ENCODE measurements at regions not wholly inside any gene's neighbourhood (a gene's known extent, or its start where the extent isn't known, plus 50 kb on each side); places are given as distances from the start of the nearest gene placed in this dataset.

DNA sequence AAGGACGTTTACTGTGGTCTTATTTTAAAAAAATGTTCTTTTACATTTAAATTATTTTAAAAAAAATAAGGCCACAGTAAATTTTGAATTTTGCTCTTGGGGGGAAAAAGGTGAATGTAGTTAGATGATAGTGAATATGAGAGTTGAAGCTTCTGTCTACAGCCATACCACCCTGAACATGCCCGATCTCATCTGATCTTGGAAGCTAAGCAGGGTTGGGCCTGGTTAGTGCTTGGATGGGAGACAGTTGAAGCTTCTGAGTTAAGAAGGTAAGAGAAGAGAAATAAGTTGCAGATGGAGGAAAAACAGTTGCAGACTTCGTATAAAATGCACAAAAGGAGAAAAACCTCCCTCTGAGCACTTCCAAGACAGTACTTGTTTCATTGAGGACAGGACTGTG lies 115.6 kb upstream of the NR3C2 start:
- no peak for FAIRE-seq
- no peak for ATAC-seq
- no peak overlapping the region for H3K4me2 ChIP-seq (ENCODE audit: control insufficient read depth, insufficient read depth)
- CTCF ChIA-PET, result no interaction called here
- intact Hi-C loops (cut with micrococcal nuclease; ENCODE audit: unreplicated experiment) (no loop called here), in situ Hi-C loops (cut with MboI) (no loop called here)
- H3K36me3 ChIP-seq (ENCODE audit: control insufficient read depth in 2 of 2, insufficient read depth in 2 of 2, low read length in 1 of 2), result no peaks in the 10 kb centered on the region
- H3K9me3 ChIP-seq (replicated peaks; ENCODE audit: control insufficient read depth, insufficient read depth, low read length), result no peaks in the 10 kb centered on the region
- no peak overlapping the region for H3K4me3 ChIP-seq
- no peaks in the 10 kb centered on the region for H3K4me1 ChIP-seq (ENCODE audit: control insufficient read depth, insufficient read depth, low read length)
- POLR2A ChIA-PET, result no interaction called here
- TF ChIP-seq MEF2A (IDR thresholded peaks at IDR 0.05; ENCODE audit: insufficient read depth, low read depth, low read length) (no peak), IKZF1 (conservative IDR thresholded peaks at IDR 0.05) (no peak), NR2C1 (IDR thresholded peaks at IDR 0.05) (no peak), SMC3 (IDR thresholded peaks at IDR 0.05; ENCODE audit: borderline replicate concordance, low read length) (no peak), TCF3 (IDR thresholded peaks at IDR 0.05; ENCODE audit: borderline replicate concordance, insufficient read depth, low read depth, low read length) (no peak), PAX5 (IDR thresholded peaks at IDR 0.05; ENCODE audit: borderline replicate concordance, low read depth, low read length) (no peak), ELK1 (IDR thresholded peaks at IDR 0.05; ENCODE audit: low read depth, low read length) (no peak), USF2 (IDR thresholded peaks at IDR 0.05; ENCODE audit: borderline replicate concordance, low read depth, low read length) (no peak), RAD51 (IDR thresholded peaks at IDR 0.05) (no peak), HCFC1 (IDR thresholded peaks at IDR 0.05; ENCODE audit: low read length) (no peak), KAT2A (conservative IDR thresholded peaks at IDR 0.05; ENCODE audit: control insufficient read depth, low read depth, low read length) (no peak), NFXL1 (IDR thresholded peaks at IDR 0.05; ENCODE audit: borderline replicate concordance) (no peak), WRNIP1 (IDR thresholded peaks at IDR 0.05; ENCODE audit: borderline replicate concordance, low read depth, low read length) (no peak)
- TF ChIP-seq, protein P1, sequence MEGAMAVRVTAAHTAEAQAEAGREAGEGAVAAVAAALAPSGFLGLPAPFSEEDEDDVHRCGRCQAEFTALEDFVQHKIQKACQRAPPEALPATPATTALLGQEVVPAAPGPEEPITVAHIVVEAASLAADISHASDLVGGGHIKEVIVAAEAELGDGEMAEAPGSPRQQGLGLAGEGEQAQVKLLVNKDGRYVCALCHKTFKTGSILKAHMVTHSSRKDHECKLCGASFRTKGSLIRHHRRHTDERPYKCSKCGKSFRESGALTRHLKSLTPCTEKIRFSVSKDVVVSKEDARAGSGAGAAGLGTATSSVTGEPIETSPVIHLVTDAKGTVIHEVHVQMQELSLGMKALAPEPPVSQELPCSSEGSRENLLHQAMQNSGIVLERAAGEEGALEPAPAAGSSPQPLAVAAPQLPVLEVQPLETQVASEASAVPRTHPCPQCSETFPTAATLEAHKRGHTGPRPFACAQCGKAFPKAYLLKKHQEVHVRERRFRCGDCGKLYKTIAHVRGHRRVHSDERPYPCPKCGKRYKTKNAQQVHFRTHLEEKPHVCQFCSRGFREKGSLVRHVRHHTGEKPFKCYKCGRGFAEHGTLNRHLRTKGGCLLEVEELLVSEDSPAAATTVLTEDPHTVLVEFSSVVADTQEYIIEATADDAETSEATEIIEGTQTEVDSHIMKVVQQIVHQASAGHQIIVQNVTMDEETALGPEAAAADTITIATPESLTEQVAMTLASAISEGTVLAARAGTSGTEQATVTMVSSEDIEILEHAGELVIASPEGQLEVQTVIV (IDR thresholded peaks at IDR 0.05; ENCODE audit: borderline replicate concordance, partially characterized antibody), result no peak
- TF ChIP-seq, protein P2, sequence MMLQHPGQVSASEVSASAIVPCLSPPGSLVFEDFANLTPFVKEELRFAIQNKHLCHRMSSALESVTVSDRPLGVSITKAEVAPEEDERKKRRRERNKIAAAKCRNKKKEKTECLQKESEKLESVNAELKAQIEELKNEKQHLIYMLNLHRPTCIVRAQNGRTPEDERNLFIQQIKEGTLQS (IDR thresholded peaks at IDR 0.05; ENCODE audit: borderline replicate concordance, extremely low read depth, low read depth, low read length), result no peak
- TF ChIP-seq, protein P3, sequence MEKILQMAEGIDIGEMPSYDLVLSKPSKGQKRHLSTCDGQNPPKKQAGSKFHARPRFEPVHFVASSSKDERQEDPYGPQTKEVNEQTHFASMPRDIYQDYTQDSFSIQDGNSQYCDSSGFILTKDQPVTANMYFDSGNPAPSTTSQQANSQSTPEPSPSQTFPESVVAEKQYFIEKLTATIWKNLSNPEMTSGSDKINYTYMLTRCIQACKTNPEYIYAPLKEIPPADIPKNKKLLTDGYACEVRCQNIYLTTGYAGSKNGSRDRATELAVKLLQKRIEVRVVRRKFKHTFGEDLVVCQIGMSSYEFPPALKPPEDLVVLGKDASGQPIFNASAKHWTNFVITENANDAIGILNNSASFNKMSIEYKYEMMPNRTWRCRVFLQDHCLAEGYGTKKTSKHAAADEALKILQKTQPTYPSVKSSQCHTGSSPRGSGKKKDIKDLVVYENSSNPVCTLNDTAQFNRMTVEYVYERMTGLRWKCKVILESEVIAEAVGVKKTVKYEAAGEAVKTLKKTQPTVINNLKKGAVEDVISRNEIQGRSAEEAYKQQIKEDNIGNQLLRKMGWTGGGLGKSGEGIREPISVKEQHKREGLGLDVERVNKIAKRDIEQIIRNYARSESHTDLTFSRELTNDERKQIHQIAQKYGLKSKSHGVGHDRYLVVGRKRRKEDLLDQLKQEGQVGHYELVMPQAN (conservative IDR thresholded peaks at IDR 0.05), result no peak
- RAD21 ChIA-PET (ENCODE audit: unreplicated experiment), result no interaction called here
- no peak overlapping the region for H3K27ac ChIP-seq (ENCODE audit: control insufficient read depth, insufficient read depth)
- no peak overlapping the region for H2AFZ ChIP-seq (ENCODE audit: control insufficient read depth, low read depth, low read length)
- no peaks in the 10 kb centered on the region for H3K79me2 ChIP-seq (ENCODE audit: control insufficient read depth, insufficient read depth, low read length)
- no peaks in the 10 kb centered on the region for H3K27me3 ChIP-seq (replicated peaks in 1 of 2; ENCODE audit: control insufficient read depth in 2 of 2, insufficient read depth in 2 of 2, low read length in 1 of 2)
- no peaks in the 10 kb centered on the region for H4K20me1 ChIP-seq (ENCODE audit: control insufficient read depth, insufficient read depth)
- H3K9ac ChIP-seq (ENCODE audit: control insufficient read depth, insufficient read depth, low read length), result no peak overlapping the region
- SMC1A ChIA-PET (ENCODE audit: uncharacterized antibody, unreplicated experiment), result interaction anchor here (1.6 kb wide), 1 partner anchor 9 kb away, joined by 3 read pairs; no protein-coding TSS in a partner anchor
- DNase-seq (ENCODE audit: low read depth, low spot score), result no peak
- no TSS peak for BruUV-seq (replicated peaks)
- WGBS (ENCODE audit: insufficient coverage, insufficient replicate concordance, low lambda C conversion rate, missing lambda C conversion rate), result 26% methylated on average over 3 of the region's 3 CpGs

All from GM12878 (cell line).